HS-27A (cell line): ENCODE measurements at regions not wholly inside any gene's neighbourhood (a gene's known extent, or its start where the extent isn't known, plus 50 kb on each side); places are given as distances from the start of the nearest gene placed in this dataset.
"Not testable (repeated sequence)": the region's sequence is repeated elsewhere in the genome, so short reads cannot be mapped to it uniquely, and the experiment has no call there.

Experiments used
- DNase-seq: peaks from one replicate; pipeline ENCODE4 v3.0.0-alpha.2; 2012; ENCODE audit warnings: low read depth, missing footprints

DNA sequence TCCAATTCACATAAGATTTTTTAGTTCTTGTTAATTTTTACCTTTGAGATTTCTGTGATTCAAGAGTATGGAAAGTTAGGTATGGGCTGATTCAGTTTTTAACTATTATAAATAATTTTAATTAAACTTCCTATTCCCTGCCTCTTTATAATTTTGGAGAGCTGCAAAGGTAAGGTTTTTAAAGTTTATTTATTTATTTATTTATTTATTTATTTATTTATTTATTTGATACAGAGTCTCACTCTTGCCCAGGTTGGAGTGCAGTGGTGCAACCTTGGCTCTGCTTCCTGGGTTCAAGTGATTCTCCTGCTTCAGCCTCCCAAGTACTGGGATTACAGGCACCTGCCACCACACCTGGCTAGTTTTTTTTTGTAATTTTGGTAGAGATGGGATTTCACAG is 215.5 kb upstream of the FIGN start:
- no peak for DNase-seq

DNA sequence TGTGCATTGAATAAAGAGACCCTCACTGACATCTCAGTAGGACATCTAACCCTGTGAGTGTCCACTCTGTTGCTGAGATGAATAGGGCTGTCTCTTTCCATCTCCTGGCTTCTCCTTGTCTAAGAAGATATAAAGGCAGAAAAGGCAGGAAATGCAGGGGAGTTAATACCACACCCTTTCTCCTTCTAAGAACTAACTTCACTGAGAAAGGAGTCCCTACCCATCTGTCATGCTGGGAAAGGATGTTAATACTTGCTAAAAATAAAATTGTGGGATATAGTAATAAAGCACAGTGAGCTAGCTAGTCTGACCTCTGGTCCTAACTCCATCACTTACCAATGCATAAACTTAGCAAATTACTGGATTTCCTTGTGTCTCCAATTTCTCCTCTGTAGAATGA is 213.9 kb upstream of the FIGN start:
- no peak for DNase-seq

DNA sequence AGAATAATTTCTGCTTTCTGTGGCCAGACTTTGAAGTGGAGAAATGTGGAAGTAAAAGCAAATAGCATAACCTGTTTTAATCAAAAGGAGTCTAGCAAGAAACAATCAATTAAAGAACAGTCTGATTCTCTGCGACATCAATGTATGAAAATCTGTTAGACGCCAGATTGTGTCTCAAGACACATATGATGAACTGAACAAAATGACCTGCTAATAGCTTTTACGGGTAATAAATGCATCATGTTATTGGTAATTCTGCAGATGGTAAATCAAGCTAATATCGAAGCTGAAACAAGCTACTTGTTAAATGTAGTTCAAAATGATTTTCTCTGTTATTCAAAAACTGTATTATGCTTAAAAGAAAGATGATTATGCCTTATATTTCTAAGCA is 208.5 kb upstream of the FIGN start:
- no peak for DNase-seq

DNA sequence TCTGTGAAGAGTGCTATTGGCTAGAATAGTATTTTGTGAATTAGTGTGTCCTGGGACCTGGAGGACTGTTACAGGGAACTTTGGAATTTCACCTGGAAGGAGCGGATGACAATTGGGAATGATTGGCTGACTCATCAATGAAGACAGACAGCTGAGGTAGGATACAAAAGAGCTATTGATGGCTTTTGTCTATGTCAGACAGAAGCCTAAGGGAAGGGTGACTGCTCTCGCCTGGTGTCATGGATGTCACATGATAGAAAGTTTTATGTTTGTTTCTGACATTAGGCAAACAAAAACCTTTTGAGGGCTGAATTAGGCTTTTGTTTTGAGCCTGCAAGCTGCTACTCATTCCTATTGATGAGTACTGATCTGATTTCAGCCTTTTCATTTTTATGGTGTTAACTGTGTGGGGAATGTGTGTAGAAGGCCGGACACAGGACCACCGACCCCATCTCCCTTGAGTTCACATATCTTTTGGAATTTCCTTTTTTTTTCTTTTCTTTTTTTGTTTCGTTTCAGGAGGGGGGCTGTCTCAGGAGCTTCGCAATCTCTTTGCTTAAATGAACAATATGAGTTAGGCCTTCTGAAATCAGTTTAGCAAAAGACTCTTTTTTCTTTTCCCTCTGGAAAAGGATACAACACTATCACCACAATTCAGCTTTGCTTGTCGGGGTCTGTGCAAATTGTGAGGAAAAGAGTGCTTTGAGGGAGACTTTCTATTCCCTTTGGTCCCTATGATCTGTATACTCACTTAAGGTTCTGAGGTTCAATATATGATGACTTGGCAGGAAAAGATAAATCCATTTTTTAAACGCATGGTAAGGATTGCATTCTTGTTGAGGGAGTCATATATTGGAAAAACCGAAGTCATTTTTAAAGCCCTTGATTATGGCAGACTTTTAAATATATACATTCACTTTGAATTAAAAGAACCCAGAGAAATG is 207.9 kb upstream of the FIGN start:
- DNase-seq: no peak

DNA sequence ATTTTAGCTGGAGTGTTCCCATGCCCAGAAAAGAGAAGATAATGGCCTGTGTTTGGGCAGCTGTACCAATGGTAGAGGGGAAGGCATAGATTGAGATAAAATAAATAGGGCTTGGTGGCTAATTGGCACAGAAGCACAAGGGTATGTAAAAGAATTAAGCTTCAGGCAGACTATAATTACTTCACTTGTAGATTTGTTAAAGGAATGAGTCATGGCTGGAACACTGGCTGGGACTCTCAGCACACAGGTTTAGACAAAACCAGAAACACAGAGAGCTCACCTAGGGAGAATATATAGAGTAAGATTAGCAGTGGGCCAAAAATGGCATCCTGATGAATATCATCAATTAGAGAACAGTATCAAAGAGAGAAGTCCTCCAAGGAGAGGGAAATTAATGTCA is 198.3 kb upstream of the FIGN start:
- no peak for DNase-seq

DNA sequence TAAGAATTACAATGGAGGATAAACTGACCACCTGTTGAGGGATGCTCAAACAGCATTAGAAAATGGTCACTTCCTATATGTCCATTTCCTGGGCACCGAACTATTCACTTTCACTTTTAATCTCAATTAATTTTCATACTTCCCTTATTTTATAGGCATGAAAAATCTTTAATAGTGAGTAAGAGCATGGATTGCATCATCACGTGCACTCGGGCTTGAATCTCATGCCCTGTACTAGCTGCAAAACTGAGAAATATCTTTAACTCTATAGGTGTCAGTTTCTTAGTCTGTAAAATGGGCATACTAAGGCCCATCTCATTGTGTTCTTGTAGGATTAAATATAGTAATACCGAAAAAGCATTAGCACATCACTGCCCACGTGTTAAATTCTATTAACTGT is 183.9 kb upstream of the FIGN start:
- DNase-seq: no peak

DNA sequence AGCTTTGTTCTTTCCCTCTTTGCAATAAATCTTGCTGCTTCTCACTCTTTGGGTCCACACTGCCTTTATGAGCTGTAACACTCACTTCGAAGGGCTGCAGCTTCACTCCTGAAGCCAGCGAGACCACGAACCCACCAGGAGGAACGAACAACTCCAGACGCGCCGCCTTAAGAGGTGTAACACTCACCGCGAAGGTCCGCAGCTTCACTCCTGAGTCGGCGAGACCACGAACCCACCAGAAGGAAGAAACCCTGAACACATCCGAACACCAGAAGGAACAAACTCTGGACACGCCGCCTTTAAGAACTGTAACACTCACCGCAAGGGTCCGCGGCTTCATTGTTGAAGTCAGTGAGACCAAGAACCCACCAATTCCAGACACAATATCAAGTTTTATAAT is 178.7 kb upstream of the FIGN start:
- not testable (repeated sequence) for DNase-seq

DNA sequence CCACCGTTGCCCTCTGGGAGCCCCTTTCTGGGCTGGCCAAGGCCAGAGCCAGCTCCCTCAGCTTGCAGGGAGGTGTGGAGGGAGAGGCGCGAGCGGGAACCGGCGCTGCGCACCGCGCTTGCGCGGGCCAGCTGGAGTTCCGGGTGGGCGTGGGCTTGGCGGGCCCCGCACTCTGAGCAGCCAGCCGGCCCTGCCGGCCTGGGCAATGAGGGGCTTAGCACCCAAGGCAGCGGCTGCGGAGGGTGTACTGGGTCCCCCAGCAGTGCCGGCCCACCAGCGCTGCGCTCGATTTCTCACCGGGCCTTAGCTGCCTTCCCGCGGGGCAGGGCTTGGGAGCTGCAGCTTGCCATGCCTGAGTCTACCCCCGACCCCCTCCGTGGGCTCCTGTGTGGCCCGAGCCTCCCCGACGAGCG is 177.7 kb upstream of the FIGN start:
- not testable (repeated sequence) for DNase-seq

DNA sequence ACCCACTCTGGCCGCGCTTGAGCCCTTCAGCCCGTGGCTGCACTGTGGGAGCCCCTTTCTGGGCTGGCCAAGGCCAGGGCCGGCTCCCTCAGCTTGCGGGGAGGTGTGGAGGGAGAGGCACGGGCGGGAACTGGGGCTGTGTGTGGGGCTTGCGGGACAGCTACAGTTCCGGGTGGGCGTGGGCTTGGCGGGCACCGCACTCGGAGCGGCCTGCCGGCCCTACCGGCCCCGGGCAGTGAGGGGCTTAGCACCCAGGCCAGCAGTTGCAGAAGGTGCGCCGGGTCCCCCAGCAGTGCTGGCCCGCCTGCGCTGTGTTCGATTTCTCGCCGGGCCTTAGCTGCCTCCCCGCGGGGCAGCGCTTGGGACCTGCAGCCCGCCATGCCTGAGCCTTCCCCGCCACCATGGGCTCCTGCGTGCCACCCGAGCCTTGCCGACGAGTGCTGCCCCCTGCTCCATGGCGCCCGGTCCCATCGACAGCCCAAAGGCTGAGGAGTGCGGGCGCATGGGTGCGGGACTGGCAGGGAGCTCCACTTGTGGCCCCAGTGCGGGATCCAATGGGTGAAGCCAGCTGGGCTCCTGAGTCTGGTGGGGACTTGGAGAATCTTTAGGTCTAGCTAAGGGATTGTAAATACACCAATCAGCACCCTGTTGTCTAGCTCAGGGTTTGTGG is 173.7 kb upstream of the FIGN start:
- DNase-seq: no peak

DNA sequence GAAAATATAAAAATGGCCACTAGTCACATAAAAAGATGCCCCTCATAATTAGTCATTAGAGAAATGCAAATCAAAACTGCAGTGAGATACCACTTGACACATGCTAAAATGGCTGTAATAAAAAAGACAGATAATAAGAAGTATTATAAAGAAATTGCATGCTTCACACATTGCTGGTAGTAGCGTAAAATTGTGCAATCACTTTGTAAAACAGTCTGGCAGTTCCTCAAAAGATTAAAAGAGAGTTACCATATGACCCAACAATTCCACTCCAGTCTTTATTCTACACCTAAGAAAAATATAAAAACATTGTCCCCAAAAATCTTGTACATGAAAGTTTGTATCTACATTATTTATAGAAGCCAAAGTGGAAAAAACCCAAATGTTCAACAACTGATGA is 170.6 kb upstream of the FIGN start:
- no peak for DNase-seq

DNA sequence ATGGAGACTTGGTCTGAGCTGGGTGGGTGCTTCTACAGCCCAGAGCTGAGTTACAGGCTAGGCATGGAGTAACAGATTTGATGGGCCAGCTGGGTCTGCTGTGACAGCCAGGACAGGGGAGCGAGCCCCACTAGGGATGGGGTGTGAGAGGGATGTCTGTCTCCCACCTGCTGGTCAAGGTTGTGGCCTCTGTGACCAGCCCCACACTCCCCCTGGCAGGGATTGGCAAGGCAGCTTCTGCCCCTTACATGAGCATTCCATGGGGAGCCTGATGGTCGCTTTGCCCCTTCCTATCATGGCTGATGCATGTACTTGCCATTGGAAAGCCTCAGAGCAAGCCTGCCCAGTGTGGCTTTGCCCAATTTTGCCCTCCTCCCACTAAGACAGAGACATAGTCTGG is 162.0 kb upstream of the FIGN start:
- DNase-seq: no peak

DNA sequence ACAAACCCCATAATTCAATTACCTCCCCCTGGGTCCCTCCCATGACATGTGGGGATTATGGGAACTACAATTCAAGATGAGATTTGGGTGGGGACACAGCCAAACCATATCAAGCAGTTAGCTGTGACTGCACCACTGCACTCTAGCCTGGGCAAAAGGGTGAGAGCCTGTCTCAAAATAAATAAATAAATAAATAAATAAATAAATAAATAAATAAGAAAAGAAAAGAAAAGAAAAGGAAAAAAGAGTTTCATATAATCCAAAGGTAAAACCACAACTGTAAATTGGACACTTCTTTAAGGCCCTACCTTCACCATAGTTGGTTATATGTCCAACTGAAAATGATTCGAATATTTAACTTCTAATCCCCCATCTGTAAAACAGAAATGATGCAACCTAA is 157.6 kb upstream of the FIGN start:
- not testable (repeated sequence) for DNase-seq

DNA sequence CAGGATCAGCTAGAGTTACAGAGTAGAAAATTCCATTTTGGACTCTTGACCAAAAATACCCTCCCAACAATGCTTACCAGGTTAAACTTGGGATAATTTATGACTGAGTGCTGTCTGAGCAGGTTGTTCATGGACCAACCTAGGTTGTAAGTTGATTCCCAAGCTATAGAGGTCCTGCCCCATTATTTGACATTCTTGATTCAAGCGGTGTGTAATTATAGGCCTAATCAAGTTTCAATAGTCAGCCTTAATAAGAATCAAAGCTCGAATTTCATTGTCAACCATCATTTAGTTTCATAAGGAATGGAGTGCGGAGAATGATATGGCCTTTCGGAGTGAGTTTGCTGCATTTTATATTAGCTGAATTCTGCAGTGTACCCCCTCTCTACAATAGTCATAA is 152.8 kb upstream of the FIGN start:
- no peak for DNase-seq

DNA sequence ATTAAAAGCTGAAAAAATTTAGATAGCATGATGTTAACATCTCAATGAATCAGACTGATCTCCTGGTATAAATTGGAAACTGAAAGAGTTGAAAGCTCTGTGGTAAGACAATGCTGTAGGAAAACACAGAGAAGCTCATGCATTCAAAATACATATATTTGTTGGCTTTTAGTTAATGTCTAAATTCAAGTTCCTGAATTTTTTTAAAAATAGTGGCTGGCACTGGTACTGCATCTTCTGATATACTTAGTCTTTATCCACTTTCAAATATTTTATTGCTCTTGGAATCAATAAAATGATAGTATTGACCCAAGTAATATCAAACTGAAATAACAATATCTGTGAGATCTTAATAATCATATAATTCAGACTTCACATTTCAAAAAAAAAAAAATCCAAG is 151.4 kb upstream of the FIGN start:
- DNase-seq: no peak

DNA sequence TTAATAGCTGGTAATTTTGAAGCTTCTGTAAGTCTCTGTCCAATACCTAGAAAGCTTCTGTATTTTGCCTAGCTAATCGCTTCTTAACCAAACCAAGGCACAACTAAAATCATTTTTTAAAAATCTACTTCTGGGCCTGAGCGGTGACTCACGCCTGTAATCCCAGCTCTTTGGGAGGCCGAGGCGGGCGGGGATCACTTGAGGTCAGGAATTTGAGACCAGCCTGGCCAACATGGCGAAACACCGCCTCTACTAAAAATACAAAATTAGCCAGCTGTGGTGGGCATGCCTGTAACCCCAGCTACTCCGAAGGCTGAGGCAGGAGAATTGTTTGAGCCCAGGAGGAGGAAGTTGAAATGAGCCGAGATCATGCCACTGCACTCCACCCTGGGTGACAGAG is 148.6 kb upstream of the FIGN start:
- peak; percentile 26 for DNase-seq

DNA sequence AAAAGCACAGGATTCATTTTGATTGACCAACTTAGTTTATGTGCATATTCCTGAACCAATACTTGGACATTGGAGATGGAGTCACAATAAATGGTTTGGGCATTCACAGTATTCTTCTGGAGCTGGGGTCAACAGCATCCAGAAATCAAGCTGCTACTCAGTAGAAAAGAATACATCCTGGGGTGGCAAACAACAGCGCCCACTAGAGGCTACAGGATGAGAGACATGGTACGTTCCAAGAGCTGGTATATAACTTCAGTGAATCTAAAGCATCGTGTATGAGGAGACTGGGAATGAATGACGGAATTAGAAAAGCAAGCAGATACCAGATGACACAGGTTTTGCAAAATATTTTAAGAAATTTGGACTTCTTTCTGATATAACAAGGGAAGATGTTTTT is 142.9 kb upstream of the FIGN start:
- DNase-seq: peak; percentile 4

DNA sequence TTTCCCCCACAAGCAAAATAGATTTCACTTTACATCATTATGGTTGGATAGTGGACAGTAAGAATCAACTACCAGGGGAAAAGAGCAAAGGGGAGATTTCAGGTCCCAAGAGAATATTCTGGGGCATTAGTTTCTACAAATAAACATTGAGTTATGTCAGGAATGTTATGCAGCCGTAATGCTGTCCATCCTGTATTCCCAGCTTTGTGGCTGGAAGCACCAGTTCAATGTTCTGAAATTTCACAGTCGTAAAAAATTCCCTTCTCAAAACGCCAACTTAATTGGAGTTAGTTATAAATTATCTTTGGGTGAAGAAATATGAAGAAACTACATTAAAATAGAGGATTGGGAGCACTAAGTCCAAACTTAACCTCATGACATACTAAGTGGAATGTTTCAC is 141.5 kb upstream of the FIGN start:
- DNase-seq: peak; percentile 39

DNA sequence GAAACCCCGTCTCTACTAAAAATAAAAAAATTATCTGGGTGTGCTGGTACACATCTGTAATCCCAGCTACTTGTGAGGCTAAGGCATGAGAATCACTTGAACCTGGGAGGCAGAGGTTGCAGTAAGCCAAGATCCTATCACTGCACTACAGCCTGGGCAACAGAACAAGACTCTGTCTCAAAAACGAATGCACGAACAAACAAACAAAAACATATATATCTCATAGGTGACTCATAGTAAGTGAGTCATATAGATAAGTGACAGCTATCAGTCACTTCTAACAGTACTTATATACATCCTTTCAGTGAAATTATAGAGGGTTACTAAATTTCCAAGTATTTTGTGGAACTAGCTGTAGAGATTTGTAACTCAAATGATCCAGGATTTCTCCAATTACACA is 127.3 kb upstream of the FIGN start:
- no peak for DNase-seq

DNA sequence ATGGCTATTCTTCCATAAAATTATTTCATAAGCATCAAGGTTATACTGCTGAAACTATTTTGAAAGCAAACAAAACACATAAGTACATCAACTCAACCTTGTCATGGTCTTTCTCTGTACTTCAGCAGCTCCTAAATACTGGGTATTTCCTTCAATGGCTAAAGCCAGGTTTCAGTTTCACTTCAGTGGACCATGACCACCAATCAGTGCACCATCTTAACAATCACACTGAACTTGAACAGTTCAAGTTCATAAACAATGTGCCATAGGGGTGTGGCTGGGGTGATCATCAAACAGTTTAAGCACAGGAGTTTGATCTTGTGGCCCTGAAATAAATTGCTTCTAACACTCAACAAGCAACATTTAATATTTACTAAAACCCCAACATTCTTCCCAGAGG is 124.1 kb upstream of the FIGN start:
- no peak for DNase-seq

DNA sequence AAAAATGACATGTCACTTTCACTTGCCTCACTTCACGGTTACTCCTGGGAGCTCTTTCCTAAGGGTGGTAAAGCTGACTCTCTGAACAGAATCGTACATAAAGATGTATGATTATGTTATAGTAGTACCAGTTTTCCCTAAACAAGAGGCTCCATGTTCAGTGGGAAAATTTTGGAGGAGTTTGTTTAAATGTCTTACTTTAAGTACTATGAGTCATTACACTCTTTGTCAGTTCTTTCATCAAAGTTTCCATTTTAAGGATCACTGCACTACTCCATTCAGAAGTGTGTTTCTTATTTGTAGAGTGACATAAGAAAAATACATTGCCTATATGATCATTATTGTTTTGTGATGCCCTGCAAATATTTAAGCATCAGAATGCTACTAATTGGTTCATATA is 121.1 kb upstream of the FIGN start:
- DNase-seq: no peak

DNA sequence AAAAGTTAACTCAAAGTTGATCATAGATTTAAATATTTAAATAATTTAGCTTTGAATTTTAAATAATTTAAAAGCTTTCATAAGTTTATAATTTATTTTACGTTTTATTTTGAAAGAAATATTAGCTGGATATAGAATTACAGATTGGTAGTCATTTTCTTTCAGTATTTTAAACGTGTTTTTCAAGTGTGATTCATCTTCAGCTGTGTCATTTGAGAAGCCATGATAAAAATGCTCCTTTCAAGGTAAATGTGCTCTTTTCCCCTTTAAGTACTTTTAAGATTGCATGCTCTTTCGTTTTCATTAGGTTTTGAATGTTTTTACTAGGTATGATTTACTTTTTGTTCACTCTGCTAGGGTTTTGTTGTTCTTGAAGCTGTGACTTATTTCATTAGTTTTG is 116.8 kb upstream of the FIGN start:
- no peak for DNase-seq

DNA sequence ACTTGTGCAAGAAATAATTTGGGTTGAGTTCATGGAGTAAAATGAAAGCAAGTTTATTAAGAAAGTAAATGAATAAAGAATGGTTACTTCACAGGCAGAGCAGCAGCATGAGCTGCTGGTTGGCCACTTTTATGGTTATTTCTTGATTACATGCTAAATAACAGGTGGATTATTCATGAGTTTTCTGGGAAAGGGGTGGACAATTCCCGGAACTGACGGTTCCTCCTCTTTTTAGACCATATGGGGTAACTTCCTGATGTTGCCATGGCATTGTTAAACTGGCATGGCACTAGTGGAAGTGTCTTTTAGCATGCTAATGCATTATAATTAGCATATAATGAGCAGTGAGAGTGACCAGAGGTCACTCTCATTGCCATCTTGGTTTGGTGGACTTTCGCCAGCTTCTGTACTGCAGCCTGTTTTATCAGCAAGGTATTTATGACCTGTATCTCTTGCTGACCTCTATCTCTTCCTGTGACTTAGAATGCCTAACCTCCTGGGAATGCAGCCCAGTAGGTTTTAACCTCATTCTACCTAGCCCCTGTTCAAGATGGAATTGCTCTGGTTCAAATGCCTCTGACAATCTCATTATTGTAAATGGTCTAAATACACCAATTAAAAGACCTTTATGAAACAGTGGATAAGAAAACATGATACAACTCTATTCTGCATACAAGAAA is 114.1 kb upstream of the FIGN start:
- DNase-seq: no peak

DNA sequence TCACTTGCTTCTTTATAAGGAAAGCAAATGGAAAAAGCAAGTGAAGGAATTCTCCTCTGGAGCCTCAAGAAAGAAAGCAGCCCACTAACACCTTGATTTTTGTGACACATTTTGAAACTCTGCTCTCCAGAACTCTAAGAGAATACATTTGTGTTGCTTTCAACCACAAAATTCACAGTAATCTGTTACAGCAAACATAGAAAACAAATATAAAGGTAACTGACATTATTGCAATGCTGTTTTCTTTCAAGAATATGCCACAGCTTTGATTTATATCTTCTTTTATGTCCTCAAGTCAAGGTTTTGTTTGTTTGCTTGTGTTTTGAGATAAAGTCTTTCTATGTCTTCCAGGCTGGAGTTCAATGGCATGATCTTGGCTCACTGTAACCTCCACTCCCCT is 103.1 kb upstream of the FIGN start:
- no peak for DNase-seq
